ENCODE measurements at regions not wholly inside any gene's neighbourhood (a gene's known extent, or its start where the extent isn't known, plus 50 kb on each side); places are given as distances from the start of the nearest gene placed in this dataset.

GRCh38 chr5:168054091-168054490 lies 237.4 kb upstream of the WWC1 start:
- no peak for DNase-seq
- WGBS (ENCODE audit: insufficient coverage, low lambda C conversion rate): 75% methylated on average over 2 of the region's 2 CpGs
- no peaks in the 10 kb centered on the region for H3K36me3 ChIP-seq (ENCODE audit: control insufficient read depth, insufficient read depth, low read length)

GRCh38 chr5:168055141-168055683 lies 236.2 kb upstream of the WWC1 start:
- H3K27me3 ChIP-seq (ENCODE audit: control insufficient read depth, insufficient read depth, low read length): no peaks in the 10 kb centered on the region
- H3K4me3 ChIP-seq (ENCODE audit: low read length): no peak overlapping the region
- no peaks in the 10 kb centered on the region for H3K9me3 ChIP-seq (ENCODE audit: control insufficient read depth, low read depth, low read length)
- no peak overlapping the region for H3K27ac ChIP-seq (ENCODE audit: low read length)
- no peak for DNase-seq
- H3K4me1 ChIP-seq (ENCODE audit: control insufficient read depth, insufficient read depth, low read length): no peaks in the 10 kb centered on the region
- no peaks in the 10 kb centered on the region for H3K36me3 ChIP-seq (ENCODE audit: control insufficient read depth, insufficient read depth, low read length)
- no CpG with 5 or more reads among the region's 3 CpGs for WGBS (ENCODE audit: insufficient coverage, low lambda C conversion rate)

More at GRCh38 chr5:168054091-168054490, 237.4 kb upstream of the WWC1 start:
- Histone ChIP-seq H3K27me3 (ENCODE audit: control insufficient read depth, insufficient read depth, low read length) (no peaks in the 10 kb centered on the region), H3K27ac (ENCODE audit: low read length) (no peak overlapping the region), H3K9me3 (ENCODE audit: control insufficient read depth, low read depth, low read length) (no peaks in the 10 kb centered on the region), H3K4me1 (ENCODE audit: control insufficient read depth, insufficient read depth, low read length) (no peaks in the 10 kb centered on the region), H3K4me3 (ENCODE audit: low read length) (no peak overlapping the region)

GRCh38 chr5:168055961-168056360 lies 235.5 kb upstream of the WWC1 start:
- WGBS (ENCODE audit: insufficient coverage, low lambda C conversion rate): 100% methylated on average over 1 of the region's 1 CpG
- no peak overlapping the region for H3K4me3 ChIP-seq (ENCODE audit: low read length)
- H3K4me1 ChIP-seq (ENCODE audit: control insufficient read depth, insufficient read depth, low read length): no peaks in the 10 kb centered on the region
- no peak overlapping the region for H3K27ac ChIP-seq (ENCODE audit: low read length)
- H3K27me3 ChIP-seq (ENCODE audit: control insufficient read depth, insufficient read depth, low read length): no peaks in the 10 kb centered on the region
- no peak for DNase-seq
- no peaks in the 10 kb centered on the region for H3K36me3 ChIP-seq (ENCODE audit: control insufficient read depth, insufficient read depth, low read length)
- no peaks in the 10 kb centered on the region for H3K9me3 ChIP-seq (ENCODE audit: control insufficient read depth, low read depth, low read length)

GRCh38 chr5:168056499-168057182 lies 234.8 kb upstream of the WWC1 start:
- Histone ChIP-seq H3K4me3 (ENCODE audit: low read length) (no peak overlapping the region), H3K36me3 (ENCODE audit: control insufficient read depth, insufficient read depth, low read length) (no peaks in the 10 kb centered on the region), H3K9me3 (ENCODE audit: control insufficient read depth, low read depth, low read length) (no peaks in the 10 kb centered on the region), H3K27ac (ENCODE audit: low read length) (no peak overlapping the region), H3K4me1 (ENCODE audit: control insufficient read depth, insufficient read depth, low read length) (no peaks in the 10 kb centered on the region), H3K27me3 (ENCODE audit: control insufficient read depth, insufficient read depth, low read length) (no peaks in the 10 kb centered on the region)
- no peak for DNase-seq
- WGBS (ENCODE audit: insufficient coverage, low lambda C conversion rate): 100% methylated on average over 1 of the region's 1 CpG

GRCh38 chr5:168057905-168058304 lies 233.5 kb upstream of the WWC1 start:
- Histone ChIP-seq H3K27ac (ENCODE audit: low read length) (no peak overlapping the region), H3K4me1 (ENCODE audit: control insufficient read depth, insufficient read depth, low read length) (no peaks in the 10 kb centered on the region)
- 100% methylated on average over 2 of the region's 7 CpGs for WGBS (ENCODE audit: insufficient coverage, low lambda C conversion rate)

GRCh38 chr5:168059131-168059530 lies 232.3 kb upstream of the WWC1 start:
- Histone ChIP-seq H3K4me1 (ENCODE audit: control insufficient read depth, insufficient read depth, low read length) (no peaks in the 10 kb centered on the region), H3K9me3 (ENCODE audit: control insufficient read depth, low read depth, low read length) (no peaks in the 10 kb centered on the region), H3K36me3 (ENCODE audit: control insufficient read depth, insufficient read depth, low read length) (no peaks in the 10 kb centered on the region), H3K27me3 (ENCODE audit: control insufficient read depth, insufficient read depth, low read length) (peaks cover 1% of the 10 kb centered on the region), H3K27ac (ENCODE audit: low read length) (no peak overlapping the region), H3K4me3 (ENCODE audit: low read length) (no peak overlapping the region)
- 70% methylated on average over 2 of the region's 2 CpGs for WGBS (ENCODE audit: insufficient coverage, low lambda C conversion rate)
- DNase-seq: no peak

More at GRCh38 chr5:168057905-168058304, 233.5 kb upstream of the WWC1 start:
- Histone ChIP-seq H3K36me3 (ENCODE audit: control insufficient read depth, insufficient read depth, low read length) (no peaks in the 10 kb centered on the region), H3K9me3 (ENCODE audit: control insufficient read depth, low read depth, low read length) (no peaks in the 10 kb centered on the region), H3K4me3 (ENCODE audit: low read length) (no peak overlapping the region), H3K27me3 (ENCODE audit: control insufficient read depth, insufficient read depth, low read length) (no peaks in the 10 kb centered on the region)
- no peak for DNase-seq

GRCh38 chr5:168062239-168062638 lies 229.2 kb upstream of the WWC1 start:
- Histone ChIP-seq H3K27ac (ENCODE audit: low read length) (no peak overlapping the region), H3K4me1 (ENCODE audit: control insufficient read depth, insufficient read depth, low read length) (no peaks in the 10 kb centered on the region), H3K27me3 (ENCODE audit: control insufficient read depth, insufficient read depth, low read length) (peaks cover 11% of the 10 kb centered on the region), H3K4me3 (ENCODE audit: low read length) (no peak overlapping the region), H3K9me3 (ENCODE audit: control insufficient read depth, low read depth, low read length) (no peaks in the 10 kb centered on the region), H3K36me3 (ENCODE audit: control insufficient read depth, insufficient read depth, low read length) (no peaks in the 10 kb centered on the region)
- no peak for DNase-seq
- WGBS (ENCODE audit: insufficient coverage, low lambda C conversion rate): 83% methylated on average over 2 of the region's 3 CpGs

- H3K27ac ChIP-seq (ENCODE audit: low read length): no peak overlapping the region
- no peaks in the 10 kb centered on the region for H3K4me1 ChIP-seq (ENCODE audit: control insufficient read depth, insufficient read depth, low read length)
- no peaks in the 10 kb centered on the region for H3K36me3 ChIP-seq (ENCODE audit: control insufficient read depth, insufficient read depth, low read length)
- peaks cover 15% of the 10 kb centered on the region for H3K27me3 ChIP-seq (ENCODE audit: control insufficient read depth, insufficient read depth, low read length)
- DNase-seq: no peak
- WGBS (ENCODE audit: insufficient coverage, low lambda C conversion rate): 63% methylated on average over 3 of the region's 5 CpGs
- no peaks in the 10 kb centered on the region for H3K9me3 ChIP-seq (ENCODE audit: control insufficient read depth, low read depth, low read length)
- H3K4me3 ChIP-seq (ENCODE audit: low read length): no peak overlapping the region
Observed at GRCh38 chr5:168064457-168064856, 227.0 kb upstream of the WWC1 start.

- peaks cover 15% of the 10 kb centered on the region for H3K27me3 ChIP-seq (ENCODE audit: control insufficient read depth, insufficient read depth, low read length)
- DNase-seq: peak in 1 of 2 donors; percentile 22
- no peak overlapping the region for H3K27ac ChIP-seq (ENCODE audit: low read length)
- H3K4me1 ChIP-seq (ENCODE audit: control insufficient read depth, insufficient read depth, low read length): no peaks in the 10 kb centered on the region
- WGBS (ENCODE audit: insufficient coverage, low lambda C conversion rate): 82% methylated on average over 5 of the region's 8 CpGs
- H3K36me3 ChIP-seq (ENCODE audit: control insufficient read depth, insufficient read depth, low read length): no peaks in the 10 kb centered on the region
- H3K4me3 ChIP-seq (ENCODE audit: low read length): no peak overlapping the region
- no peaks in the 10 kb centered on the region for H3K9me3 ChIP-seq (ENCODE audit: control insufficient read depth, low read depth, low read length)
Observed at GRCh38 chr5:168064933-168065622, 226.4 kb upstream of the WWC1 start.

- no peaks in the 10 kb centered on the region for H3K9me3 ChIP-seq (ENCODE audit: control insufficient read depth, low read depth, low read length)
- no peak for DNase-seq
- H3K4me3 ChIP-seq (ENCODE audit: low read length): no peak overlapping the region
- H3K27me3 ChIP-seq (ENCODE audit: control insufficient read depth, insufficient read depth, low read length): peaks cover 15% of the 10 kb centered on the region
- H3K27ac ChIP-seq (ENCODE audit: low read length): no peak overlapping the region
- 67% methylated on average over 1 of the region's 5 CpGs for WGBS (ENCODE audit: insufficient coverage, low lambda C conversion rate)
- H3K36me3 ChIP-seq (ENCODE audit: control insufficient read depth, insufficient read depth, low read length): no peaks in the 10 kb centered on the region
- H3K4me1 ChIP-seq (ENCODE audit: control insufficient read depth, insufficient read depth, low read length): no peaks in the 10 kb centered on the region
Observed at GRCh38 chr5:168066536-168067208, 224.8 kb upstream of the WWC1 start.
